ENCODE measurements at regions not wholly inside any gene's neighbourhood (a gene's known extent, or its start where the extent isn't known, plus 50 kb on each side); places are given as distances from the start of the nearest gene placed in this dataset.
A peak's percentile ranks its signal among the peaks of the same experiment; 100 is the strongest.

- TF ChIP-seq, protein P1, sequence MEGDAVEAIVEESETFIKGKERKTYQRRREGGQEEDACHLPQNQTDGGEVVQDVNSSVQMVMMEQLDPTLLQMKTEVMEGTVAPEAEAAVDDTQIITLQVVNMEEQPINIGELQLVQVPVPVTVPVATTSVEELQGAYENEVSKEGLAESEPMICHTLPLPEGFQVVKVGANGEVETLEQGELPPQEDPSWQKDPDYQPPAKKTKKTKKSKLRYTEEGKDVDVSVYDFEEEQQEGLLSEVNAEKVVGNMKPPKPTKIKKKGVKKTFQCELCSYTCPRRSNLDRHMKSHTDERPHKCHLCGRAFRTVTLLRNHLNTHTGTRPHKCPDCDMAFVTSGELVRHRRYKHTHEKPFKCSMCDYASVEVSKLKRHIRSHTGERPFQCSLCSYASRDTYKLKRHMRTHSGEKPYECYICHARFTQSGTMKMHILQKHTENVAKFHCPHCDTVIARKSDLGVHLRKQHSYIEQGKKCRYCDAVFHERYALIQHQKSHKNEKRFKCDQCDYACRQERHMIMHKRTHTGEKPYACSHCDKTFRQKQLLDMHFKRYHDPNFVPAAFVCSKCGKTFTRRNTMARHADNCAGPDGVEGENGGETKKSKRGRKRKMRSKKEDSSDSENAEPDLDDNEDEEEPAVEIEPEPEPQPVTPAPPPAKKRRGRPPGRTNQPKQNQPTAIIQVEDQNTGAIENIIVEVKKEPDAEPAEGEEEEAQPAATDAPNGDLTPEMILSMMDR (IDR thresholded peaks at IDR 0.05) = no peak
- no peak for TF ChIP-seq POLR2A (IDR thresholded peaks at IDR 0.05)
- Histone ChIP-seq H3K36me3 (ENCODE audit: low read depth, missing control alignments) (no peaks in the 10 kb centered on the region), H3K4me1 (no peaks in the 10 kb centered on the region), H3K9me3 (no peaks in the 10 kb centered on the region), H3K27me3 (no peaks in the 10 kb centered on the region), H3K4me3 (no peak overlapping the region), H3K27ac (peak overlapping the region in 1 of 2 donors; percentile 42)
- DNase-seq = no peak
- WGBS, 2 donors = 47 to 48% methylated on average over 4 of the region's 4 CpGs
- intact Hi-C loops (cut with DNase I; ENCODE audit: low total_unique reads) = no loop called here
These were observed 249.3 kb downstream of the CD83 start for GRCh38 chr6:14366872-14367271.

GRCh38 chr6:14367296-14367695, 249.7 kb downstream of the CD83 start:
- no peaks in the 10 kb centered on the region for H3K4me1 ChIP-seq
- no peaks in the 10 kb centered on the region for H3K36me3 ChIP-seq (ENCODE audit: low read depth, missing control alignments)
- H3K4me3 ChIP-seq = no peak overlapping the region
- H3K9me3 ChIP-seq = no peaks in the 10 kb centered on the region
- 73 to 84% methylated on average over 2 of the region's 2 CpGs for WGBS, 2 donors
- no peak for TF ChIP-seq POLR2A (IDR thresholded peaks at IDR 0.05)
- TF ChIP-seq, protein P1 (IDR thresholded peaks at IDR 0.05) = no peak
- DNase-seq = no peak
- peak overlapping the region in 1 of 2 donors; percentile 42 for H3K27ac ChIP-seq
- H3K27me3 ChIP-seq = no peaks in the 10 kb centered on the region
- intact Hi-C loops (cut with DNase I; ENCODE audit: low total_unique reads) = no loop called here

DNA sequence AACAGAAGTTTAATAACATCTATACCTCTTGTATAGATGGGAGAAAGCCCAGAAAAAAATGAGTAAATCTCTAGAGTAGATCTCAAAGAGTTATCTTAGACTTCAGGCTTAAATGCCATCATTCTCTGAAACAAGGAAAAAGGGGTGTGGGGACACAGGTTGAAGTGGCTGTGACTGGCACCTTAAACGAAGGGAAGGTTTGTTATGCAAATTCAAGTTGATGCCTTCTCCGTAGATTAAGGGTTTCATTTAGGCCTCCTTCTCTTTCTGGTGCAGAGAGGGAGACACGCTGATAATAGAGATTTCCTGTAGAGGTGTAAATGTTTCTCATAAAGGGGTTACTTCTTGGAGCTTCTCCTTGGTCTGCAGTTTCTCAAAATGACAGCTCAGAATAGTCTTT, 252.1 kb downstream of the CD83 start:
- Histone ChIP-seq H3K27me3 (no peaks in the 10 kb centered on the region), H3K9me3 (no peaks in the 10 kb centered on the region), H3K4me1 (no peaks in the 10 kb centered on the region), H3K36me3 (ENCODE audit: low read depth, missing control alignments) (no peaks in the 10 kb centered on the region), H3K4me3 (no peak overlapping the region), H3K27ac (no peak overlapping the region)
- TF ChIP-seq POLR2A (IDR thresholded peaks at IDR 0.05) = no peak
- TF ChIP-seq, protein P1 (IDR thresholded peaks at IDR 0.05) = no peak
- intact Hi-C loops (cut with DNase I; ENCODE audit: low total_unique reads) = no loop called here
- DNase-seq = no peak
- WGBS, 2 donors = 92 to 97% methylated on average over 3 of the region's 3 CpGs

DNA sequence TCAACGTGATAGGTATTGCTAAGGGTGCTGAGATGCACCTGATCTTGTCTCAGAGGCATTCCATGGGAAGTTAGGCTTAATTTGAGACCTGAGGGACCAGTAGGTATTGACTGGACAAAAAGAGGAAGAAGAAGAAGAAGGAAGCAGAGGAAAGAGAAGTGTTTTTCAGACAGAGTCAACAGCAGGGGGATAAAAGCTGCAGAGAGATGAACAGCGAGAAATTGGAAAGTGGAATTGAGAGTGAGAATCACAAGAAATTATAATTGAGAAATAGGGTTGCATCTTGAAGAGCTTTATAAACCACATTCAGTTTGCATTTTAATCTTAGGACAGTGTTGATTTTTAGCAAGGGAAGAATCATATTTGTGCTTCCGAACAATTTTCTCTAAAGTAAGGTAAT, 254.0 kb downstream of the CD83 start:
- Histone ChIP-seq H3K27ac (no peak overlapping the region), H3K36me3 (ENCODE audit: low read depth, missing control alignments) (no peaks in the 10 kb centered on the region), H3K4me3 (no peak overlapping the region), H3K4me1 (no peaks in the 10 kb centered on the region), H3K27me3 (no peaks in the 10 kb centered on the region), H3K9me3 (no peaks in the 10 kb centered on the region)
- DNase-seq = no peak
- 82 to 91% methylated on average over 3 of the region's 3 CpGs for WGBS, 2 donors
- intact Hi-C loops (cut with DNase I; ENCODE audit: low total_unique reads) = no loop called here
- no peak for TF ChIP-seq POLR2A (IDR thresholded peaks at IDR 0.05)

DNA sequence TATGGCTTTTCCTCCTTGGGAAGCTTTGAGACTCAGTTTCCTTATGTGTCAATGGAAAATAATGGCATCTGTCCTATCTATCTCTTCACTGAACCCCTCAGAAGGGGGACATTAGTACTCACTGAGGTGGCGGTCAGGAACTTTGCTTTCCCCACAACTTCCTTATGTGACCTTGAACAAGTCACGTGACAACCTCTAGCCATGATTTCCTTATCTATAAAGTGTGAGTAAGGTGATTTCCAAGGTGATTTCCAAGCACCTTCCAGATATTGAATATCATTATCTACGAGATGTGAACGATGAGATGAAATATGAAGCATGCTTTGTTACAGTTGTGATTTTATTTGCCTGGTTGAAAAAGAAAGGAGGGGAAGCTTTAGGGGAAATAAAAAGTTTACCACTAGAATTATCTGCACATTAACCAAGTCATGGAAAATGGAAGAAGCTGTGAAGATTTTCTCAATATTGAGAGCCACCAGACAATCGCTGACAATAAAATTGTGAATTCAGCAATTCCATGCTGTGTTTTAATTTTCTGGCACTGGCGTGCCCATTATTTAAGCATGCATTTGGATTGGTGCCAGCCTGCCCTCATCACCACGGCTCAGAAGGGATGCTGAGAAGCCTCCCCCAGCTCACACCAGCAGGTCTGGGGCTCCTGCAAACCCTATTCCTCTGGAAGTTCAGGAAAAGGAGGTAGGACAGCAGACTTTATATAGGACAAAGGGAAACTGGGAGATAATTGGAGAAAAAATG, 255.3 kb downstream of the CD83 start:
- WGBS, 2 donors = 79 to 83% methylated on average over 7 of the region's 7 CpGs
- Histone ChIP-seq H3K4me3 (no peak overlapping the region), H3K27ac (no peak overlapping the region), H3K4me1 (no peaks in the 10 kb centered on the region), H3K27me3 (no peaks in the 10 kb centered on the region), H3K36me3 (ENCODE audit: low read depth, missing control alignments) (no peaks in the 10 kb centered on the region), H3K9me3 (no peaks in the 10 kb centered on the region)
- DNase-seq = no peak
- intact Hi-C loops (cut with DNase I; ENCODE audit: low total_unique reads) = no loop called here
- no peak for TF ChIP-seq POLR2A (IDR thresholded peaks at IDR 0.05)
- TF ChIP-seq, protein P1 (IDR thresholded peaks at IDR 0.05) = no peak
